Iris pigment epithelial cell (primary cell): ENCODE measurements at regions not wholly inside any gene's neighbourhood (a gene's known extent, or its start where the extent isn't known, plus 50 kb on each side); places are given as distances from the start of the nearest gene placed in this dataset.

Experiments
- DNase-seq: peaks from one replicate; pipeline ENCODE4 v3.0.0-alpha.2; 2011; ENCODE audit warnings: low read depth

GRCh38 chr1:69319287-69319686 lies 248.4 kb upstream of the LRRC7 start:
- no peak for DNase-seq

GRCh38 chr1:69320757-69321211 lies 246.9 kb upstream of the LRRC7 start:
- DNase-seq, result no peak

- DNase-seq, result no peak
Observed at GRCh38 chr1:69321311-69321710, 246.4 kb upstream of the LRRC7 start.

- no peak for DNase-seq
Observed at GRCh38 chr1:69328186-69328585, 239.5 kb upstream of the LRRC7 start.

GRCh38 chr1:69363236-69363635 lies 204.5 kb upstream of the LRRC7 start:
- no peak for DNase-seq

- no peak for DNase-seq
Observed at GRCh38 chr1:69373520-69373919, 194.2 kb upstream of the LRRC7 start.

- DNase-seq, result no peak
Observed at GRCh38 chr1:69376408-69376807, 191.3 kb upstream of the LRRC7 start.

GRCh38 chr1:69377507-69377906 lies 190.2 kb upstream of the LRRC7 start:
- no peak for DNase-seq

GRCh38 chr1:69388044-69388443 lies 179.7 kb upstream of the LRRC7 start:
- DNase-seq, result no peak

- DNase-seq, result no peak
Observed at GRCh38 chr1:69400128-69400527, 167.6 kb upstream of the LRRC7 start.

GRCh38 chr1:69401879-69402278 lies 165.8 kb upstream of the LRRC7 start:
- DNase-seq, result no peak

- no peak for DNase-seq
Observed at GRCh38 chr1:69403756-69404320, 163.9 kb upstream of the LRRC7 start.

GRCh38 chr1:69404486-69404885 lies 163.2 kb upstream of the LRRC7 start:
- DNase-seq, result no peak

- DNase-seq, result no peak
Observed at GRCh38 chr1:69406244-69406643, 161.5 kb upstream of the LRRC7 start.

GRCh38 chr1:69409731-69410456 lies 157.8 kb upstream of the LRRC7 start:
- no peak for DNase-seq

GRCh38 chr1:69410457-69410850 lies 157.3 kb upstream of the LRRC7 start:
- no peak for DNase-seq

- DNase-seq, result no peak
Observed at GRCh38 chr1:69410893-69411292, 156.8 kb upstream of the LRRC7 start.

GRCh38 chr1:69411617-69412016 lies 156.1 kb upstream of the LRRC7 start:
- DNase-seq, result no peak

GRCh38 chr1:69413129-69413528 lies 154.6 kb upstream of the LRRC7 start:
- DNase-seq, result no peak

- DNase-seq, result no peak
Observed at GRCh38 chr1:69414574-69414973, 153.1 kb upstream of the LRRC7 start.

- DNase-seq, result no peak
Observed at GRCh38 chr1:69421286-69421685, 146.4 kb upstream of the LRRC7 start.

GRCh38 chr1:69425871-69426270 lies 141.9 kb upstream of the LRRC7 start:
- DNase-seq, result no peak

GRCh38 chr1:69426401-69426800 lies 141.3 kb upstream of the LRRC7 start:
- no peak for DNase-seq

GRCh38 chr1:69433073-69433472 lies 134.6 kb upstream of the LRRC7 start:
- DNase-seq, result no peak
